OCI-M2 (cell line): ENCODE measurements at regions not wholly inside any gene's neighbourhood (a gene's known extent, or its start where the extent isn't known, plus 50 kb on each side); places are given as distances from the start of the nearest gene placed in this dataset.

ENCODE experiments used
- DNase-seq: peaks from one replicate; lab custom pipeline; 2025; ENCODE audit not compliant: unreplicated experiment; lab: John Stamatoyannopoulos, UW

GRCh38 chr15:38646716-38647115, 82.1 kb upstream of the RASGRP1 start:
- no peak for DNase-seq

GRCh38 chr15:38647683-38648082, 83.1 kb upstream of the RASGRP1 start:
- no peak for DNase-seq

- DNase-seq = no peak
Measured at GRCh38 chr15:38648121-38648843, 83.7 kb upstream of the RASGRP1 start.

- no peak for DNase-seq
Measured at GRCh38 chr15:38650384-38650783, 85.8 kb upstream of the RASGRP1 start.

GRCh38 chr15:38650936-38651327, 86.3 kb upstream of the RASGRP1 start:
- DNase-seq = no peak

GRCh38 chr15:38651328-38652038, 86.9 kb upstream of the RASGRP1 start:
- no peak for DNase-seq

- no peak for DNase-seq
Measured at GRCh38 chr15:38652183-38652794, 87.7 kb upstream of the RASGRP1 start.

- DNase-seq = no peak
Measured at GRCh38 chr15:38652998-38653397, 88.4 kb upstream of the RASGRP1 start.

- no peak for DNase-seq
Measured at GRCh38 chr15:38658431-38658830, 93.8 kb upstream of the RASGRP1 start.

- no peak for DNase-seq
Measured at GRCh38 chr15:38660738-38661137, 96.1 kb upstream of the RASGRP1 start.

- no peak for DNase-seq
Measured at GRCh38 chr15:38662033-38662802, 97.6 kb upstream of the RASGRP1 start.

GRCh38 chr15:38662805-38663204, 98.2 kb upstream of the RASGRP1 start:
- DNase-seq = no peak

- no peak for DNase-seq
Measured at GRCh38 chr15:38665586-38666305, 101.1 kb upstream of the RASGRP1 start.

GRCh38 chr15:38666865-38667510, 102.4 kb upstream of the RASGRP1 start:
- DNase-seq = no peak

- DNase-seq = no peak
Measured at GRCh38 chr15:38667890-38668850, 103.6 kb upstream of the RASGRP1 start.

- no peak for DNase-seq
Measured at GRCh38 chr15:38668898-38669391, 104.3 kb upstream of the RASGRP1 start.

- no peak for DNase-seq
Measured at GRCh38 chr15:38670128-38671005, 105.8 kb upstream of the RASGRP1 start.

GRCh38 chr15:38671006-38671387, 106.4 kb upstream of the RASGRP1 start:
- no peak for DNase-seq
